ENCODE measurements at regions not wholly inside any gene's neighbourhood (a gene's known extent, or its start where the extent isn't known, plus 50 kb on each side); places are given as distances from the start of the nearest gene placed in this dataset.

GRCh38 chr13:89554801-89555200 is 1792.7 kb upstream of the MIR17HG start:
- TF ChIP-seq YY1 (IDR thresholded peaks at IDR 0.05; ENCODE audit: insufficient read depth, insufficient read length) (no peak), SUZ12 (IDR thresholded peaks at IDR 0.05; ENCODE audit: extremely low read depth, insufficient read depth, insufficient read length) (no peak), ZNF274 (IDR thresholded peaks at IDR 0.05; ENCODE audit: low read depth, low read length) (no peak)
